ENCODE measurements at regions not wholly inside any gene's neighbourhood (a gene's known extent, or its start where the extent isn't known, plus 50 kb on each side); places are given as distances from the start of the nearest gene placed in this dataset.

DNA sequence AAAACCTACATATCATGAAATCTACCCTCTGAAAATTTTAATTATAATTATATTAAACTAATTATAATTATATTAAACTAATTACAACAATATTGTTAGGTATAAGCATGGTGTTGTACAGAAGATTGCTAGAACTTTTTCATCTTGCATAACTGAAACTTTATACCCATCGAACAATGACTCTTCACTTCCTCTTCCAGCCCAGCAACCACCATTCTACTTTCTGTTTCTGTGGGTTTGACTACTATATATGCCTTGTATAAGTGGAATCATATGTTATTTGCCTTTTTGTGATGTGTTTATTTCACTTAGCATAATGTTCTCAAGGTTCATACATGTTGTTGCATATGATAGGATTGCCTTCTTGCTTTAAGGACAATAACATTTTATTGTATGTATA is 274.2 kb upstream of the CCNH start:
- no peaks in the 10 kb centered on the region for H3K4me1 ChIP-seq (ENCODE audit: low read depth)
- no peak for DNase-seq
- no peak overlapping the region for H3K4me3 ChIP-seq
- peaks cover 9% of the 10 kb centered on the region for H3K9me3 ChIP-seq
- TF ChIP-seq, protein P1, sequence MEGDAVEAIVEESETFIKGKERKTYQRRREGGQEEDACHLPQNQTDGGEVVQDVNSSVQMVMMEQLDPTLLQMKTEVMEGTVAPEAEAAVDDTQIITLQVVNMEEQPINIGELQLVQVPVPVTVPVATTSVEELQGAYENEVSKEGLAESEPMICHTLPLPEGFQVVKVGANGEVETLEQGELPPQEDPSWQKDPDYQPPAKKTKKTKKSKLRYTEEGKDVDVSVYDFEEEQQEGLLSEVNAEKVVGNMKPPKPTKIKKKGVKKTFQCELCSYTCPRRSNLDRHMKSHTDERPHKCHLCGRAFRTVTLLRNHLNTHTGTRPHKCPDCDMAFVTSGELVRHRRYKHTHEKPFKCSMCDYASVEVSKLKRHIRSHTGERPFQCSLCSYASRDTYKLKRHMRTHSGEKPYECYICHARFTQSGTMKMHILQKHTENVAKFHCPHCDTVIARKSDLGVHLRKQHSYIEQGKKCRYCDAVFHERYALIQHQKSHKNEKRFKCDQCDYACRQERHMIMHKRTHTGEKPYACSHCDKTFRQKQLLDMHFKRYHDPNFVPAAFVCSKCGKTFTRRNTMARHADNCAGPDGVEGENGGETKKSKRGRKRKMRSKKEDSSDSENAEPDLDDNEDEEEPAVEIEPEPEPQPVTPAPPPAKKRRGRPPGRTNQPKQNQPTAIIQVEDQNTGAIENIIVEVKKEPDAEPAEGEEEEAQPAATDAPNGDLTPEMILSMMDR (IDR thresholded peaks at IDR 0.05), result no peak
- no peaks in the 10 kb centered on the region for H3K36me3 ChIP-seq (ENCODE audit: low read depth)
- ATAC-seq, result no peak
- intact Hi-C loops (cut with DNase I, micrococcal nuclease), result no loop called here

- no peak for ATAC-seq
Measured at GRCh38 chr5:87686018-87686417, 273.3 kb upstream of the CCNH start.

GRCh38 chr5:87674235-87674634 is 261.5 kb upstream of the CCNH start:
- Histone ChIP-seq H3K4me1 (ENCODE audit: low read depth) (no peaks in the 10 kb centered on the region), H3K4me3 (no peak overlapping the region), H3K36me3 (ENCODE audit: low read depth) (no peaks in the 10 kb centered on the region), H3K9me3 (no peaks in the 10 kb centered on the region)
- ATAC-seq (no peak), DNase-seq (no peak)
- TF ChIP-seq, protein P1 (IDR thresholded peaks at IDR 0.05), result no peak
- intact Hi-C loops (cut with DNase I, micrococcal nuclease), result no loop called here

More at GRCh38 chr5:87686018-87686417, 273.3 kb upstream of the CCNH start:
- DNase-seq, result no peak
- Histone ChIP-seq H3K9me3 (peaks cover 9% of the 10 kb centered on the region), H3K36me3 (ENCODE audit: low read depth) (no peaks in the 10 kb centered on the region), H3K4me1 (ENCODE audit: low read depth) (no peaks in the 10 kb centered on the region), H3K4me3 (no peak overlapping the region)
- intact Hi-C loops (cut with DNase I, micrococcal nuclease), result no loop called here
- TF ChIP-seq, protein P1 (IDR thresholded peaks at IDR 0.05), result no peak

- Histone ChIP-seq H3K9me3 (no peaks in the 10 kb centered on the region), H3K36me3 (ENCODE audit: low read depth) (no peaks in the 10 kb centered on the region), H3K4me1 (ENCODE audit: low read depth) (no peaks in the 10 kb centered on the region), H3K4me3 (no peak overlapping the region)
- no peak for ATAC-seq
- TF ChIP-seq, protein P1 (IDR thresholded peaks at IDR 0.05), result no peak
- intact Hi-C loops (cut with DNase I, micrococcal nuclease), result no loop called here
- DNase-seq, result no peak
Measured at GRCh38 chr5:87671146-87671545, 258.4 kb upstream of the CCNH start.

GRCh38 chr5:87665166-87665565 is 252.4 kb upstream of the CCNH start:
- H3K4me3 ChIP-seq, result no peak overlapping the region
- intact Hi-C loops (cut with DNase I, micrococcal nuclease), result no loop called here
- no peak for ATAC-seq
- no peaks in the 10 kb centered on the region for H3K9me3 ChIP-seq
- H3K4me1 ChIP-seq (ENCODE audit: low read depth), result no peaks in the 10 kb centered on the region
- no peak for DNase-seq
- TF ChIP-seq, protein P1 (IDR thresholded peaks at IDR 0.05), result no peak
- H3K36me3 ChIP-seq (ENCODE audit: low read depth), result no peaks in the 10 kb centered on the region

Data from mucosa of descending colon (tissue), 3 donors.